Panc1 (cell line): ENCODE measurements at regions not wholly inside any gene's neighbourhood (a gene's known extent, or its start where the extent isn't known, plus 50 kb on each side); places are given as distances from the start of the nearest gene placed in this dataset.

Source experiments
- ATAC-seq: fragments of 200-7000 bp; cut with Tn5 transposase; 2 replicates; pipeline ENCODE4 v1.9.1; 2020; ENCODE audit warnings: mild to moderate bottlenecking, moderate library complexity
- BruUV-seq: library from RNA; stranded (reverse); fragments of 400-500 nt; replicated peaks from 2 replicates; lab custom pipeline; 2021; lab: Mats Ljungman, UMichigan
- CTCF ChIA-PET: fragments of 300-600 bp; sonication (Branson Sonifier 250); formaldehyde crosslinking; loops from one replicate; lab custom pipeline; 2022; ENCODE audit warnings: antibody characterized with exemption; lab: Charles Lee
- POLR2A ChIA-PET: fragments of 300-600 bp; sonication (Branson Sonifier 250); formaldehyde crosslinking; loops from one replicate; lab custom pipeline; 2022; ENCODE audit warnings: antibody characterized with exemption; lab: Charles Lee
- DNase-seq: peaks from one replicate; pipeline ENCODE4 v3.0.0-alpha.2; 2010; ENCODE audit warnings: low read depth, low spot score
- H3K27ac ChIP-seq: 2 replicates; pipeline ENCODE4 v1.5.1; 2011; ENCODE audit warnings: mild to moderate bottlenecking, low read length, inconsistent platforms
- H3K27me3 ChIP-seq: fragments of 200-500 bp; sonication (Bioruptor generic); 2 replicates; pipeline ENCODE4 v1.6.0; 2014; ENCODE audit warnings: low read length, inconsistent platforms; ENCODE audit not compliant: control insufficient read depth, insufficient read depth
- H3K36me3 ChIP-seq: fragments of 200-500 bp; sonication (Bioruptor generic); 2 replicates; pipeline ENCODE4 v1.5.1; 2014; ENCODE audit warnings: inconsistent platforms, mild to moderate bottlenecking, low read length, moderate library complexity; ENCODE audit not compliant: control insufficient read depth, insufficient read depth
- H3K4me1 ChIP-seq: 2 replicates; pipeline ENCODE4 v1.5.1; 2011; ENCODE audit warnings: inconsistent platforms, mild to moderate bottlenecking, low read length, moderate library complexity; ENCODE audit not compliant: control insufficient read depth, insufficient read depth
- H3K4me3 ChIP-seq, 2 experiments: 2 replicates each; pipeline ENCODE4 v1.5.1; 2011 to 2012; ENCODE audit warnings: low read depth in 2 of 2, low read length in 2 of 2, mild to moderate bottlenecking in 2 of 2, inconsistent platforms in 1 of 2, moderate library complexity in 1 of 2
- H3K9me3 ChIP-seq: fragments of 200-500 bp; sonication (Bioruptor generic); 2 replicates; pipeline ENCODE4 v1.5.1; 2014; ENCODE audit warnings: low read depth, mild to moderate bottlenecking, inconsistent platforms, low read length, moderate library complexity; ENCODE audit not compliant: control insufficient read depth, insufficient read depth
- CTCF ChIP-seq: fragments of 450-650 bp; IDR thresholded peaks from 2 replicates; pipeline ENCODE4 v1.5.1; 2017; ENCODE audit warnings: mild to moderate bottlenecking
- POLR2AphosphoS5 ChIP-seq: IDR thresholded peaks from 2 replicates; pipeline ENCODE4 v1.6.1; 2012; ENCODE audit warnings: mild to moderate bottlenecking, low read depth, low read length, moderate library complexity
- REST ChIP-seq, 2 experiments: IDR thresholded peaks; 2 replicates each; pipeline ENCODE4 v1.6.1; 2011 to 2012; ENCODE audit warnings: low read depth in 2 of 2, control low read depth in 1 of 2, low read length in 1 of 2, mild to moderate bottlenecking in 1 of 2, moderate library complexity in 1 of 2; ENCODE audit not compliant: insufficient read depth in 1 of 2
- SIN3A ChIP-seq: IDR thresholded peaks from 2 replicates; pipeline ENCODE4 v1.6.1; 2012; ENCODE audit warnings: low read depth, mild to moderate bottlenecking, low read length, moderate library complexity, borderline replicate concordance; ENCODE audit not compliant: insufficient read depth
- TCF7L2 ChIP-seq: IDR thresholded peaks from 2 replicates; pipeline ENCODE4 v1.6.1; 2011; ENCODE audit warnings: mild to moderate bottlenecking, low read depth, low read length, inconsistent platforms
- in situ Hi-C: cut with HindIII; loops from 2 replicates; pipeline ENCODE4 v1.10.0; 2016; ENCODE audit warnings: low sequenced_read_pairs, low pct_unique_long_range_greater_than_20kb
- intact Hi-C: fragments of 100-400 bp; cut with micrococcal nuclease; formaldehyde crosslinking; loops from one replicate; pipeline ENCODE4 v1.10.0; 2022; ENCODE audit not compliant: unreplicated experiment

GRCh38 chr10:124182088-124182541 lies 88.7 kb upstream of the CHST15 start:
- intact Hi-C loops (no loop called here), in situ Hi-C loops (no loop called here)
- H3K27ac ChIP-seq, result no peak overlapping the region
- H3K4me1 ChIP-seq, result no peaks in the 10 kb centered on the region
- ChIA-PET POLR2A (no interaction called here), CTCF (no interaction called here)
- no peaks in the 10 kb centered on the region for H3K27me3 ChIP-seq
- TF ChIP-seq REST (IDR thresholded peaks at IDR 0.05; ENCODE audit: insufficient read depth in 1 of 2, low read depth in 2 of 2, low read length in 1 of 2), result no peak
- DNase-seq (no peak), ATAC-seq (no peak)
- H3K9me3 ChIP-seq, result no peaks in the 10 kb centered on the region
- H3K4me3 ChIP-seq, result no peak overlapping the region
- BruUV-seq, result no TSS peak
- no peaks in the 10 kb centered on the region for H3K36me3 ChIP-seq

GRCh38 chr10:124181656-124182055 lies 88.3 kb upstream of the CHST15 start:
- BruUV-seq, result no TSS peak

GRCh38 chr10:124180947-124181549 lies 87.7 kb upstream of the CHST15 start:
- Histone ChIP-seq H3K4me3 (no peak overlapping the region), H3K4me1 (no peaks in the 10 kb centered on the region), H3K27me3 (no peaks in the 10 kb centered on the region), H3K27ac (no peak overlapping the region), H3K9me3 (no peaks in the 10 kb centered on the region), H3K36me3 (no peaks in the 10 kb centered on the region)
- ChIA-PET CTCF (no interaction called here), POLR2A (no interaction called here)
- TF ChIP-seq TCF7L2 (no peak), REST (IDR thresholded peaks at IDR 0.05; ENCODE audit: insufficient read depth in 1 of 2, low read depth in 2 of 2, low read length in 1 of 2) (no peak), CTCF (no peak), POLR2AphosphoS5 (no peak), SIN3A (no peak)
- intact Hi-C loops, result no loop called here
- BruUV-seq, result no TSS peak
- ATAC-seq (no peak), DNase-seq (no peak)
- in situ Hi-C loops, result no loop called here

More at GRCh38 chr10:124181656-124182055, 88.3 kb upstream of the CHST15 start:
- no peak overlapping the region for H3K4me3 ChIP-seq
- H3K27me3 ChIP-seq, result no peaks in the 10 kb centered on the region
- ChIA-PET CTCF (no interaction called here), POLR2A (no interaction called here)
- H3K36me3 ChIP-seq, result no peaks in the 10 kb centered on the region
- no peak overlapping the region for H3K27ac ChIP-seq
- TF ChIP-seq SIN3A (no peak), POLR2AphosphoS5 (no peak)
- ATAC-seq (no peak), DNase-seq (no peak)
- in situ Hi-C loops, result no loop called here
- no peaks in the 10 kb centered on the region for H3K4me1 ChIP-seq
- no peaks in the 10 kb centered on the region for H3K9me3 ChIP-seq
- intact Hi-C loops, result no loop called here
